ENCODE measurements at regions not wholly inside any gene's neighbourhood (a gene's known extent, or its start where the extent isn't known, plus 50 kb on each side); places are given as distances from the start of the nearest gene placed in this dataset.
A peak's percentile ranks its signal among the peaks of the same experiment; 100 is the strongest.
"Not testable (repeated sequence)": the region's sequence is repeated elsewhere in the genome, so short reads cannot be mapped to it uniquely, and the experiment has no call there.

GRCh38 chr3:25181096-25181495 lies 247.0 kb upstream of the RARB start:
- FAIRE-seq, result no peak
- DNase-seq (ENCODE audit: low spot score), result no peak

DNA sequence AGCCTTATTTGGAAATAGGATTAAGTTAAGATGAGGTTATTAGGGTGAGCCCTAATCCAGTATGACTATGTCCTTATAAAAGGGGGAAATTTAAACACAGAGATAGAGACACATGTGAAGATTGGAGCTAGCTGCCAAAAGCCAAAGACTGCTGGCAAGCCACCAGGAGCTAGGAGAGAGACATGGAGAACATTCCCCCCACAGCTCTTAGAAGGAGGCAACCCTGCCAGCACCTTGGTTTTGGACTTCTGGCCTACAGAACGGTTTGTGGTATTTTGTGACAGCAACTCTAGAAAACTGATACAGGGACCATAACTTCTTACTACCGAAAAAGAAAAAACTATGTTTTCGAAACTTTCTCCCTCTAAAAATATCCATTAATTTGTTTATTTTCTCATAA lies 245.3 kb upstream of the RARB start:
- DNase-seq (ENCODE audit: low spot score), result no peak
- FAIRE-seq, result no peak

DNA sequence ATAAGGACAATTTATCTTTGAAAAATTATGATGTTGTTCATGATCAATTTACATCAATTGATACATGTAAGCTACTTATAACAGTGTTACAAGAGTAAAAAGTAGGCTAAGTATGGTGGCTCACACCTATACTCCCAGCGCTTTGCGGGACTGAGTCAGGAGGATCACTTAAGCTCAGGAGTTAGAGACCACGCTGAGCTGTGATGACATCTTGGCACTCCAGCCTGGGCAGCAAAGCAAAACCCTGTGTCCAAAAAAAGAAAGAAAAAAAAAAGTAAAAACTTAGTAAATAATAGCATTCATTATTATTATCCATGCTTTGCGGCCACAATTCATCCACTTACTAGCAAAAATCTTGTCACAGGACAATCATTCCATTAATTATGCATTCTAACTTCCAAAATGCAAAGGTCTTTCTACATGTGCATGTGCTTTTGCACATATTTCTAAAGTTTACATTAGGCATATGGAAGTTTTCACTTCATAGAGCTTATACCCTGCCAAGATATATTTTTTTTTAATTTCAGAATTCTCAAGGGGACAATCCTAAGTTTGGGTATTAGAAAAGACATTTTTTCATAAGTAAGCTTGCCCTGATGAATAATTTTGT lies 243.3 kb upstream of the RARB start:
- DNase-seq (ENCODE audit: low spot score), result no peak
- FAIRE-seq, result no peak

GRCh38 chr3:25191673-25192072 lies 236.4 kb upstream of the RARB start:
- no peak for FAIRE-seq

DNA sequence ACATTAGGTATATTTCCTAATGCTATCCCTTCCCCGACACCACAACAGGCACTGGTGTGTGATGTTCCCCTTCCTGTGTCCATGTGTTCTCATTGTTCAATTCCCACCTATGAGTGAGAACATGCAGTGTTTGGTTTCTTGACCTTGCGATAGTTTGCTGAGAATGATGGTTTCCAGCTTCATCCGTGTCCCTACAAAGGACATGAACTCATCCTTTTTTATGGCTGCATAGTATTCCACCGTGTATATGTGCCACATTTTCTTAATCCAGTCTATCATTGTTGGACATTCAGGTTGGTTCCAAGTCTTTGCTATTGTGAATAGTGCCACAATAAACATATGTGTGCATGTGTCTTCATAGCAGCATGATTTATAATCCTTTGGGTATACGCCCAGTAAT lies 228.5 kb upstream of the RARB start:
- DNase-seq (ENCODE audit: low spot score); FAIRE-seq: not testable (repeated sequence)

More at GRCh38 chr3:25191673-25192072, 236.4 kb upstream of the RARB start:
- DNase-seq (ENCODE audit: low spot score), result no peak

DNA sequence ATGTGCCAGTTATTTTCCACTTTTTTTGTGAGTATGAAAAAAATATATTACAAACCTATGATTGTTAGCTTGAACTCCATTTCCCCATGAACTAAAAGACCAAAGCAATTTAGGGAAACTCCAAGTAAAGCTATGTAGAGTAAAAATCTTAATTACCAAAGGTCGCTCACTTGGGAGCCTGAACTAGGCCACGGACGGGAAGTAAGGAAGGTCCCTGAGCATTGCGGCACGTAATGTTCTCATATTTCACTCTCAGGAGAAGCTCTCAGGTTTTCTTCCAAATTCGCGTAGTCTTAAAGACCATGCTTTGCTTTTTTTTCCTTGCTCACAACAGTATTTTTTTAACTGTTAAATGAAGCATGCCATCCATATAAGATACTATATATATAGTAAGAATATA lies 215.3 kb upstream of the RARB start:
- DNase-seq (ENCODE audit: low spot score) (no peak), FAIRE-seq (no peak)

GRCh38 chr3:25214034-25214433 lies 214.0 kb upstream of the RARB start:
- no peak for FAIRE-seq
- DNase-seq (ENCODE audit: low spot score), result no peak

- FAIRE-seq (no peak), DNase-seq (ENCODE audit: low spot score) (no peak)
Observed at GRCh38 chr3:25218362-25218761, 209.7 kb upstream of the RARB start.

- FAIRE-seq, result no peak
- DNase-seq (ENCODE audit: low spot score), result no peak
Observed at GRCh38 chr3:25226747-25227146, 201.3 kb upstream of the RARB start.

DNA sequence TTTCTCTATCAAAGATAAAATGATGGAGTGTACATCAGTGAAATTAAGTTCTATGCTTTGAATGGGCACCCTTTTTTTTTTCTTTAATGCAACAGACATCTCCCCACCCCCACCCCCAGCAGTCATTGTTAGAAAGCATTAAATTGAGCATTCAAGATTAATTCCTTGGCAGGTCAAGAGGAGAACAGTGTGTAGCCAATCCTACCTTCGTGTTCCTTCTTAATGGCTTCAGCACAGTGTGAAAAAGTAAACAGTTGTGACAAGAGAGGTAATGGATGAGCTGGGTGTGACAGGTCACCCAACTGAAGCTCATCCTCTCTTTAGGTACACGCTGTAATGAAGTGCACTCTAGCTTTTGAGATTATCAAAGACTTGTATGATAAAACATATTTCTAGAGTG lies 198.5 kb upstream of the RARB start:
- DNase-seq (ENCODE audit: low spot score) (no peak), FAIRE-seq (no peak)

GRCh38 chr3:25235031-25235430 lies 193.0 kb upstream of the RARB start:
- no peak for FAIRE-seq
- DNase-seq (ENCODE audit: low spot score), result no peak

GRCh38 chr3:25235466-25235865 lies 192.6 kb upstream of the RARB start:
- DNase-seq (ENCODE audit: low spot score) (no peak), FAIRE-seq (peak; percentile 9)

GRCh38 chr3:25237602-25238001 lies 190.5 kb upstream of the RARB start:
- no peak for FAIRE-seq
- DNase-seq (ENCODE audit: low spot score), result no peak

GRCh38 chr3:25239042-25239441 lies 189.0 kb upstream of the RARB start:
- no peak for FAIRE-seq
- no peak for DNase-seq (ENCODE audit: low spot score)

- FAIRE-seq (no peak), DNase-seq (ENCODE audit: low spot score) (no peak)
Observed at GRCh38 chr3:25246913-25247312, 181.2 kb upstream of the RARB start.

GRCh38 chr3:25252291-25252690 lies 175.8 kb upstream of the RARB start:
- DNase-seq (ENCODE audit: low spot score), result no peak
- no peak for FAIRE-seq

GRCh38 chr3:25257026-25257425 lies 171.0 kb upstream of the RARB start:
- peak; percentile 24 for DNase-seq (ENCODE audit: low spot score)
- FAIRE-seq, result no peak

DNA sequence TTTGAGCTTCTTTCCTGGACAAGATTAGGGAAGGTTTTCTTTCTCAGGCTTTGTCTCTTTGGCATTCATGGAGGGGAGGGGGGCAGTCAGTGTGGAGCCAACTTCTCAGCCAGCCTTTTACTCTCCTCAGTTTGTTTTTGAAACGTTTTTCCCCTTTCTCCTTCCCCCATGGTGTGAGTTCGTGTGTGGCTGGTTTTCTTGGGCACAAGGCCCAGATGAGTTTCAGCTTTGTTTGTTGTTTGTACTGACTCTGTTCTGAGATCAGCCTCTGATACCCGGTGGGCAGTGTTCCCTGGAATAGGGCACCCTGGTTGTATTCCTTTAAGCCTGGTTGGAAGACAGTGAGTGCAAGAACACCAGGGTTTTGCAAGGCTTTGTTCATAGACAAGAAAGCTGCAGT lies 168.2 kb upstream of the RARB start:
- FAIRE-seq (no peak), DNase-seq (ENCODE audit: low spot score) (no peak)

GRCh38 chr3:25262322-25262721 lies 165.7 kb upstream of the RARB start:
- DNase-seq (ENCODE audit: low spot score) (no peak), FAIRE-seq (no peak)

- DNase-seq (ENCODE audit: low spot score), result no peak
- FAIRE-seq, result no peak
Observed at GRCh38 chr3:25265284-25265683, 162.8 kb upstream of the RARB start.

- FAIRE-seq (no peak), DNase-seq (ENCODE audit: low spot score) (no peak)
Observed at GRCh38 chr3:25266677-25267076, 161.4 kb upstream of the RARB start.

DNA sequence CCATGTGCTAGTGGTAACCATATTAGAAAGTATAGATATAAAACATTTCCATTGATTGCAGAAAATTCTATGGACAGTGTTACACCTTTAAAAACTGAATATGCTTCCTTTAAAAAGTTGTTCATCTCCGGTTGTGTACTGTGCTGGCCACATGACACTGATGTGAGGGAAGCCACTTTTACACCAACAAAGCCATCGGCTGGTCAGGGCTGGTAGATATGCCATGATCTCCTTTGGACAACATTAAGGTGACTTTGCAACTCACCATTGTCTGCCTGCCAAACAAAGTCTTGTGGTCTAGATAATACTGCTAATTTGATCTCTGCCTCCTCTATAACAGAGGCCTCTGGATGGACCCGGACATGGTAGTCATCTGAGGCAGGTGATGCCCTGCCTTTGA lies 156.0 kb upstream of the RARB start:
- FAIRE-seq, result no peak
- DNase-seq (ENCODE audit: low spot score), result no peak

GRCh38 chr3:25273582-25274171 lies 154.4 kb upstream of the RARB start:
- DNase-seq (ENCODE audit: low spot score) (no peak), FAIRE-seq (no peak)

DNA sequence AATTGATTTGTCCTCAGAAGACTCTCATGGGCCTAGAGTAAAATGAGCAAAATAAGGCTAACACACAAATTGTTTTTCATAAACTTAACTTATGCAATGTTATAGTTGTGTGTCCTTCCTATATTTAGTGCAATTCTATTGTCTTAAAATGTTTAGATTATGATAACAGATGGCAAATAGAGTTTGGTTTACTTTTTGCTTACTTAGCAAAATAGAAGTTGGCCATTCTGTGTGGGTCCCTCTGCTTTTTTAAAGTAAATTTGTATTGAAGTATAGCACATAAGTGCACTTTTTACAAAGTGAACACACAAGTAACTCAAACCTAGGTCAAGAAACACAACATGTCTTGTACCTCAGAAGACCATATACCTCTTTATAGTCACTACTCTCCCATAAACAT lies 150.6 kb upstream of the RARB start:
- no peak for FAIRE-seq
- no peak for DNase-seq (ENCODE audit: low spot score)

All from urothelium cell line (cell line).